ENCODE measurements at regions not wholly inside any gene's neighbourhood (a gene's known extent, or its start where the extent isn't known, plus 50 kb on each side); places are given as distances from the start of the nearest gene placed in this dataset.

- no peak for TF ChIP-seq CTCF (conservative IDR thresholded peaks at IDR 0.05; ENCODE audit: low read length)
- no peak for TF ChIP-seq EZH2phosphoT487 (IDR thresholded peaks at IDR 0.05; ENCODE audit: borderline replicate concordance)
These were observed 2208.6 kb downstream of the MRPL39 start for GRCh38 chr21:23398726-23399125.

Measured in Loucy (cell line).